GM23248 (cell line): ENCODE measurements at regions not wholly inside any gene's neighbourhood (a gene's known extent, or its start where the extent isn't known, plus 50 kb on each side); places are given as distances from the start of the nearest gene placed in this dataset.
"Not testable (repeated sequence)": the region's sequence is repeated elsewhere in the genome, so short reads cannot be mapped to it uniquely, and the experiment has no call there.

Experiments
- DNase-seq: peaks from one replicate; pipeline ENCODE4 v3.0.0-alpha.2; 2015
- H2AFZ ChIP-seq: fragments of 200-600 bp; sonication (generic); 2 replicates; pipeline ENCODE4 v1.6.1; 2016; ENCODE audit warnings: antibody characterized with exemption
- H3F3A ChIP-seq: fragments of 200-600 bp; sonication (generic); 2 replicates; pipeline ENCODE4 v1.6.1; 2016; ENCODE audit warnings: mild to moderate bottlenecking, antibody characterized with exemption, mixed run types; ENCODE audit not compliant: insufficient read depth
- H3K27ac ChIP-seq: fragments of 200-600 bp; sonication (generic); 2 replicates; pipeline ENCODE4 v1.5.1; 2016; ENCODE audit warnings: mild to moderate bottlenecking
- H3K27me3 ChIP-seq: fragments of 200-600 bp; sonication (generic); replicated peaks from 2 replicates; pipeline ENCODE4 v1.6.1; 2016; ENCODE audit warnings: mild to moderate bottlenecking; ENCODE audit not compliant: insufficient read depth
- H3K36me3 ChIP-seq: fragments of 200-600 bp; sonication (generic); 2 replicates; pipeline ENCODE4 v1.6.1; 2016; ENCODE audit warnings: low read depth, mild to moderate bottlenecking
- H3K4me1 ChIP-seq: fragments of 200-600 bp; sonication (generic); 2 replicates; pipeline ENCODE4 v1.6.1; 2016; ENCODE audit warnings: mild to moderate bottlenecking; ENCODE audit not compliant: insufficient read depth
- H3K4me2 ChIP-seq: fragments of 200-600 bp; sonication (generic); one replicate; pipeline ENCODE4 v1.6.1; 2016; ENCODE audit warnings: mild to moderate bottlenecking; ENCODE audit not compliant: unreplicated experiment
- H3K4me3 ChIP-seq: fragments of 200-600 bp; sonication (generic); 2 replicates; pipeline ENCODE4 v1.5.1; 2016; ENCODE audit warnings: mild to moderate bottlenecking
- H3K79me2 ChIP-seq: fragments of 200-600 bp; sonication (generic); 2 replicates; pipeline ENCODE4 v1.6.1; 2016; ENCODE audit warnings: mild to moderate bottlenecking; ENCODE audit not compliant: insufficient read depth
- H3K9ac ChIP-seq: fragments of 200-600 bp; sonication (generic); 2 replicates; pipeline ENCODE4 v1.6.1; 2016; ENCODE audit warnings: mild to moderate bottlenecking
- H3K9me2 ChIP-seq: fragments of 200-600 bp; sonication (generic); 2 replicates; pipeline ENCODE4 v1.6.1; 2016; ENCODE audit warnings: mixed run types, mild to moderate bottlenecking, moderate library complexity; ENCODE audit not compliant: insufficient read depth
- H3K9me3 ChIP-seq: fragments of 200-600 bp; sonication (generic); one replicate; pipeline ENCODE4 v1.6.1; 2017; ENCODE audit warnings: low read depth
- H4K20me1 ChIP-seq: fragments of 200-600 bp; sonication (generic); 2 replicates; pipeline ENCODE4 v1.6.0; 2016; ENCODE audit not compliant: insufficient read depth
- EZH2 ChIP-seq: fragments of 200-600 bp; sonication (generic); IDR thresholded peaks from 2 replicates; pipeline ENCODE4 v1.6.1; 2018; ENCODE audit warnings: antibody characterized with exemption, mild to moderate bottlenecking; ENCODE audit not compliant: insufficient read depth, poor library complexity, severe bottlenecking
- EZH2phosphoT487 ChIP-seq: fragments of 200-600 bp; sonication (generic); IDR thresholded peaks from 2 replicates; pipeline ENCODE4 v1.6.1; 2018; ENCODE audit warnings: antibody characterized with exemption, moderate library complexity, mild to moderate bottlenecking, low read depth; ENCODE audit not compliant: insufficient read depth
- WGBS, 2 experiments: methylation state at CpG; one replicate each; pipeline ENCODE4 v1.1.6; 2015 to 2017; ENCODE audit warnings: low lambda C conversion rate in 2 of 2, low coverage in 1 of 2; ENCODE audit errors: missing lambda C conversion rate in 2 of 2; 5-methylcytosine and 5-hydroxymethylcytosine counted together
- in situ Hi-C: fragments of 300-500 bp; cut with MboI; formaldehyde crosslinking; loops from 2 replicates; pipeline ENCODE4 v1.15.0; 2020

DNA sequence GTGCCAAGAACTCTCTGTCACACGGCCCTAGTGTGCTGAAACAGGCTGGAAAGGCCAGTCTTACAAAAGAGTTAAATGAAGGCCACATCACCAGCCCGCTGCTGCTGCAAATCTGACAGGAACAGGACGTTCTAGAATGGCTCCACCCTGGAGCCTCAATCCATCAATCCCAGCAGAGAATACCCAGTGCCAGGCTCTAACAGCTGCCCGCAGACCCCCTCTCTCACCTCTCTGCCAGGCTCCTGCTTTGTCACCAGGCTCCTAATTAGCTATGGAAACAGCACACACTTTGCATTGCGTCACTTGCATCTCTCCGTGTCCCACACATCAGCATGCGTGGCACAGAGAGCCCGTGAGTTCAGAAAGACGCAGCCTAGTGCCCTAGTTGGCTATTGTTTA lies 314.1 kb downstream of the FOXO1 start:
- H3K4me1 ChIP-seq, result peaks cover 4% of the 10 kb centered on the region; the same call in 1 of the 2 replicates
- 12% methylated on average over 9 of the region's 9 CpGs for WGBS, 2 experiments
- no peak overlapping the region for H3K4me3 ChIP-seq
- no peak for TF ChIP-seq EZH2phosphoT487
- TF ChIP-seq EZH2, result no peak
- H3K79me2 ChIP-seq, result no peaks in the 10 kb centered on the region
- no peak overlapping the region for H3K4me2 ChIP-seq
- H3K9me2 ChIP-seq, result no peaks in the 10 kb centered on the region
- no peak overlapping the region for H3K9ac ChIP-seq
- H3K27ac ChIP-seq, result no peak overlapping the region
- H3K36me3 ChIP-seq, result no peaks in the 10 kb centered on the region
- no peaks in the 10 kb centered on the region for H3F3A ChIP-seq
- in situ Hi-C loops, result no loop called here
- no peaks in the 10 kb centered on the region for H4K20me1 ChIP-seq
- H2AFZ ChIP-seq, result peak overlapping the region; percentile 53
- H3K9me3 ChIP-seq, result no peaks in the 10 kb centered on the region
- peak; percentile 50 for DNase-seq
- H3K27me3 ChIP-seq, result no peaks in the 10 kb centered on the region

DNA sequence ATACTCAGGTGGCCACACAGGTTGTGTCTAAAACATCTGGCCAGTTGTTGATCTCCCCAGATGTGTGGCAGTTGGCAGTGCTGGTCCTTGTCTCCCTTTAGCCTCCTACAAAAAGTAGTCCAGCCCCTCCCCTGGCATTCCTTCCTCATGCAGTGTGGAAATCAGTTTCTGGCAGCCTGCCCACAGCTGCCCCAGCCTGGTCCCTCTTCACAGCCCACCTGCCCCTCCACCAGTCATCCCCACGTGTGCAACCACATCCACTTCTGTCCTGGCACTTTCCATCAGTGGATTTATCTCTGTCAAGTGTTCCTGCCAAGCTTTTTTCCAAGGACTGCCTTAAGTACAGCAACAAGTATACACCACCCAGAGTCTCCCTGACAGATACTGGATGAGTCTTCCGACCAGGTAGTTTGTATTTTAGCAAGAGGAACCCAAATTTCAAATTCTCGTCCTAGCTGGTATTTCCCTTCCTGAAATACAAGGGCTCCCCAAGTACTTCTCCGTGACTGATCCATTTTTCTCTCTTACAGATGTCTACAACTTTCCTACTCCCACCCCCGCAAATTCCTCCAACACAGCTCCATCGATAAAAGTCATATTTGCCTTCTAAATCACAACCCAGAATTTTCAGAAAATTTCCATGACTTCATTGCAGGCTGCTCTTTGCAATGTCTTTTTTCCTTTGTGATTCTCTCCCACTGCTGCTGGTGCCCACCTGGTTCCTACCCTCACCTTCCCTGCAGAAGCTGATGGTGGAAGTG lies 313.5 kb downstream of the FOXO1 start:
- no peaks in the 10 kb centered on the region for H4K20me1 ChIP-seq
- no peaks in the 10 kb centered on the region for H3K9me3 ChIP-seq
- no peak for TF ChIP-seq EZH2
- no peak for TF ChIP-seq EZH2phosphoT487
- H3K4me2 ChIP-seq, result no peak overlapping the region
- H3F3A ChIP-seq, result no peaks in the 10 kb centered on the region
- H3K4me3 ChIP-seq, result no peak overlapping the region
- peaks cover 4% of the 10 kb centered on the region; the same call in 1 of the 2 replicates for H3K4me1 ChIP-seq
- H3K79me2 ChIP-seq, result no peaks in the 10 kb centered on the region
- no peaks in the 10 kb centered on the region for H3K36me3 ChIP-seq
- H3K9ac ChIP-seq, result no peak overlapping the region
- no peaks in the 10 kb centered on the region for H3K9me2 ChIP-seq
- in situ Hi-C loops, result no loop called here
- H3K27me3 ChIP-seq, result no peaks in the 10 kb centered on the region
- no peak overlapping the region for H2AFZ ChIP-seq
- peak; percentile 31 for DNase-seq
- H3K27ac ChIP-seq, result no peak overlapping the region
- WGBS, 2 experiments, result 48 to 51% methylated on average over 6 of the region's 6 CpGs

DNA sequence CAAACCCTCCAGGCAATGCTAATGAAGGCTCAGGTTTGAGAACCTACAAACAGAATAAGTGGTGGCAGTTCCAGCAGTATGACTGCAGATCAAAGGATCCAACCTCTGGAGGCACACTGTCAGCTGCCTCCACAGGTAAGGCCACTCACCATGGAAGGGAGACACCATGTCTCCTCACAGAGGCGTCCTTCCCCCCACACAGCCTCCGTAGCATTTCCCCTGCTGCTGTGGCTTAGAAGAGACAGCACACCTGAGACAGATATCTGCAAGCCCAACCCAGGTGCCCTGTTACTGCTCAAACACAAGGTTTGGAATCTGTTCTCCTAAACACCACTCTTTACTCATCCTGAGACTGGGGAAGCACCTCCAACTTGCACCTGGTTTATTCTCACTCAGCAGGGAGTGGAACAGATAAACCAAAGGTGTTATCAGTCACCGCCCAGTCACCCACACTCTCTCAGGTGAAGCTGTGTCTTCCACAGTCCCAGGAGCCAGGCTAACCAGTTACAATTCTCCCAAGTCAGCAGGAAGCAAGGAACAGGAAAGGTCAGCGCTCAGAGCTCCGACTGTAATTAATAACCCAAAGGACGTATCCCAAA lies 311.2 kb downstream of the FOXO1 start:
- Histone ChIP-seq H3K27me3 (no peaks in the 10 kb centered on the region), H3K9ac (no peak overlapping the region), H3K9me2 (no peaks in the 10 kb centered on the region), H3K4me2 (no peak overlapping the region), H3K4me3 (no peak overlapping the region), H3F3A (no peaks in the 10 kb centered on the region), H3K79me2 (no peaks in the 10 kb centered on the region), H2AFZ (no peak overlapping the region), H3K27ac (no peak overlapping the region), H3K4me1 (peaks cover 4% of the 10 kb centered on the region; the same call in 1 of the 2 replicates), H3K9me3 (no peaks in the 10 kb centered on the region), H3K36me3 (no peaks in the 10 kb centered on the region), H4K20me1 (no peaks in the 10 kb centered on the region)
- 73 to 82% methylated on average over 6 of the region's 6 CpGs for WGBS, 2 experiments
- in situ Hi-C loops, result no loop called here
- TF ChIP-seq EZH2phosphoT487, result no peak
- no peak for TF ChIP-seq EZH2
- DNase-seq, result no peak

DNA sequence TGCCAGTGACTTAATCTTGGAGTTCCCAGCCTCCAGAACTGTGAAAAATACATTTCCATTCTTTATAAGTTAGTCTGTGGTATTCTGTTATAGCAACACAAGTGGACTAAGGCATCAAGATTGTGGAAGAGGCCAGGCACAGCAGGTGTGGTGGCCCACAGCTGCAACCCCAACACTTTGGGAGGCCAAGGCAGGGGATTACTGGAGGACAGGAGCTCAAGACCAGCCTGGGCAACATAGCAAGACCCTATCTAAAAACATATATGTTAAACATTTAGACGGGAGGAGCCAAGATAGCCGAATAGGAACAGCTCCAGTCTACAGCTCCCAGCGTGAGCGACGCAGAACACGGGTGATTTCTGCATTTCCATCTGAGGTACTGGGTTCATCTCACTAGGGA lies 310.4 kb downstream of the FOXO1 start:
- no peaks in the 10 kb centered on the region for H3F3A ChIP-seq
- WGBS, 2 experiments, result 89 to 95% methylated on average over 6 of the region's 6 CpGs
- H3K9me3 ChIP-seq, result no peaks in the 10 kb centered on the region
- TF ChIP-seq EZH2 (no peak), EZH2phosphoT487 (no peak)
- H3K4me2 ChIP-seq, result no peak overlapping the region
- no peaks in the 10 kb centered on the region for H3K36me3 ChIP-seq
- in situ Hi-C loops, result no loop called here
- no peaks in the 10 kb centered on the region for H3K79me2 ChIP-seq
- no peak overlapping the region for H2AFZ ChIP-seq
- DNase-seq, result no peak
- H3K9me2 ChIP-seq, result no peaks in the 10 kb centered on the region
- no peak overlapping the region for H3K4me3 ChIP-seq
- no peak overlapping the region for H3K9ac ChIP-seq
- no peak overlapping the region for H3K27ac ChIP-seq
- peaks cover 4% of the 10 kb centered on the region; the same call in 1 of the 2 replicates for H3K4me1 ChIP-seq
- no peaks in the 10 kb centered on the region for H3K27me3 ChIP-seq
- no peaks in the 10 kb centered on the region for H4K20me1 ChIP-seq

DNA sequence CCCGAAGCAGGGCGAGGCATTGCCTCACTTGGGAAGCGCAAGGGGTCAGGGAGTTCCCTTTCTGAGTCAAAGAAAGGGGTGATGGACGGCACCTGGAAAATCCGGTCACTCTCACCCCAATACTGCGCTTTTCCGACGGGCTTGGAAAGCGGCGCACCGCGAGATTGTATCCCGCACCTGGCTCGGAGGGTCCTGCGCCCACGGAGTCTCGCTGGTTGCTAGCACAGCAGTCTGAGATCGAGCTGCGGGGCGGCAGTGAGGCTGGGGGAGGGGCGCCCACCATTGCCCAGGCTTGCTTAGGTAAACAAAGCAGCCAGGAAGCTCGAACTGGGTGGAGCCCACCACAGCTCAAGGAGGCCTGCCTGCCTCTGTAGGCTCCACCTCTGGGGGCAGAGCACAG lies 310.0 kb downstream of the FOXO1 start:
- H3K36me3 ChIP-seq, H3K9me3 ChIP-seq, DNase-seq, H3K79me2 ChIP-seq, H3K9ac ChIP-seq, H3F3A ChIP-seq, H4K20me1 ChIP-seq, H3K27ac ChIP-seq, H3K9me2 ChIP-seq, H3K4me3 ChIP-seq, H3K27me3 ChIP-seq, in situ Hi-C loops, H2AFZ ChIP-seq, H3K4me1 ChIP-seq, H3K4me2 ChIP-seq: not testable (repeated sequence)
- WGBS, 2 experiments, result 64 to 75% methylated on average over 13 to 22 of the region's 22 CpGs
